ENCODE measurements at regions not wholly inside any gene's neighbourhood (a gene's known extent, or its start where the extent isn't known, plus 50 kb on each side); places are given as distances from the start of the nearest gene placed in this dataset.

DNA sequence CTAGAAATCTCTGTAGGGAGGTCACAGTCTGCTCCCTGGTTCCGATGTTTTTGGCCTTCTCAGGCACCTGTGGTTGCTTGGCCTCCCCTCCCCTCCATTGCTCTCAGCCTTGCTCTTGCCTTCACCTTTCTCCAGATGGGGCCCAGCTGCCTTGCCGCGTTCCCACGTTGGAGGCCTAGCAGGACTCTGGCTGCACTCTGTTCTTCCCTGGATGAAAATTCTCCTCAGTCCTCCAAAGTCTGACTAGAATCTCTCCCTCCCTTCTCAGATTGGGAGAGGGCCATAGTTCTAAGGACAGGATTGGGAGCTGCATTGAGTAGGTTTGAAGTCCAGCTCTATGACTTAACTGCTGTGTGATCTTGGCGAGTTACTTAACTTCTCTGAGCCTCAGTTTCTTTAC, 213.7 kb upstream of the HABP2 start:
- Mint-ChIP-seq H3K27me3 (ENCODE audit: low read depth in 3 of 3) (peaks cover 1 to 4% (median 1%) of the 10 kb centered on the region in 3 donors), H3K36me3 (no peaks in the 10 kb centered on the region), H3K4me3 (no peak overlapping the region), H3K4me1 (no peaks in the 10 kb centered on the region), H3K9me3 (peaks cover 0 to 4% (median 2%) of the 10 kb centered on the region in 7 donors), H3K27ac (no peak overlapping the region)
- Histone ChIP-seq H3K27ac (ENCODE audit: low read depth in 1 of 2, low read length in 2 of 2) (no peak overlapping the region), H3K9me3 (replicated peaks in 1 of 2; ENCODE audit: control insufficient read depth in 1 of 2, insufficient read depth in 1 of 2, low read length in 2 of 2) (no peaks in the 10 kb centered on the region), H3K79me2 (ENCODE audit: insufficient read depth, low read length) (no peaks in the 10 kb centered on the region), H2AFZ (ENCODE audit: insufficient read depth, low read depth, low read length, poor library complexity, severe bottlenecking) (no peak overlapping the region), H4K20me1 (ENCODE audit: insufficient read depth, low read length) (no peaks in the 10 kb centered on the region), H3K4me2 (replicated peaks; ENCODE audit: extremely low read depth, low read length, poor library complexity, severe bottlenecking) (no peak overlapping the region), H3K36me3 (replicated peaks in 1 of 2; ENCODE audit: control insufficient read depth in 1 of 2, insufficient read depth in 2 of 2, low read length in 2 of 2) (no peaks in the 10 kb centered on the region), H3K4me3 (replicated peaks in 1 of 3; ENCODE audit: low read depth in 2 of 3, low read length in 3 of 3) (no peak overlapping the region), H3K9ac (ENCODE audit: insufficient read depth, low read length, poor library complexity, severe bottlenecking) (no peak overlapping the region), H3K4me1 (ENCODE audit: control insufficient read depth in 1 of 2, insufficient read depth in 2 of 2, low read length in 2 of 2) (no peaks in the 10 kb centered on the region), H3K27me3 (ENCODE audit: control insufficient read depth in 2 of 2, insufficient read depth in 2 of 2, low read length in 2 of 2) (no peaks in the 10 kb centered on the region)
- no peak for DNase-seq
- TF ChIP-seq CTCF (IDR thresholded peaks at IDR 0.05) = no peak
- intact Hi-C loops (cut with micrococcal nuclease) = no loop called here
- 100% methylated on average over 4 of the region's 5 CpGs for WGBS (ENCODE audit: insufficient coverage)

GRCh38 chr10:113340282-113340681, 212.6 kb upstream of the HABP2 start:
- Histone ChIP-seq H3K79me2 (ENCODE audit: insufficient read depth, low read length) (no peaks in the 10 kb centered on the region), H3K4me2 (replicated peaks; ENCODE audit: extremely low read depth, low read length, poor library complexity, severe bottlenecking) (no peak overlapping the region), H3K27me3 (ENCODE audit: control insufficient read depth in 2 of 2, insufficient read depth in 2 of 2, low read length in 2 of 2) (no peaks in the 10 kb centered on the region), H3K27ac (ENCODE audit: low read depth in 1 of 2, low read length in 2 of 2) (no peak overlapping the region), H4K20me1 (ENCODE audit: insufficient read depth, low read length) (no peaks in the 10 kb centered on the region), H3K36me3 (replicated peaks in 1 of 2; ENCODE audit: control insufficient read depth in 1 of 2, insufficient read depth in 2 of 2, low read length in 2 of 2) (no peaks in the 10 kb centered on the region), H2AFZ (ENCODE audit: insufficient read depth, low read depth, low read length, poor library complexity, severe bottlenecking) (no peak overlapping the region), H3K9ac (ENCODE audit: insufficient read depth, low read length, poor library complexity, severe bottlenecking) (no peak overlapping the region), H3K9me3 (replicated peaks in 1 of 2; ENCODE audit: control insufficient read depth in 1 of 2, insufficient read depth in 1 of 2, low read length in 2 of 2) (no peaks in the 10 kb centered on the region), H3K4me1 (ENCODE audit: control insufficient read depth in 1 of 2, insufficient read depth in 2 of 2, low read length in 2 of 2) (no peaks in the 10 kb centered on the region), H3K4me3 (replicated peaks in 1 of 3; ENCODE audit: low read depth in 2 of 3, low read length in 3 of 3) (no peak overlapping the region)
- Mint-ChIP-seq H3K27me3 (ENCODE audit: low read depth in 3 of 3) (peaks cover 0 to 4% (median 1%) of the 10 kb centered on the region in 3 donors), H3K4me1 (no peaks in the 10 kb centered on the region), H3K4me3 (no peak overlapping the region), H3K27ac (no peak overlapping the region), H3K36me3 (no peaks in the 10 kb centered on the region), H3K9me3 (peaks cover 0 to 1% (median 0%) of the 10 kb centered on the region in 7 donors)
- no peak for TF ChIP-seq CTCF (IDR thresholded peaks at IDR 0.05)
- intact Hi-C loops (cut with micrococcal nuclease) = no loop called here
- WGBS (ENCODE audit: insufficient coverage) = 100% methylated on average over 3 of the region's 5 CpGs
- no peak for DNase-seq

Data from CD14-positive monocyte (primary cell).